ENCODE measurements at regions not wholly inside any gene's neighbourhood (a gene's known extent, or its start where the extent isn't known, plus 50 kb on each side); places are given as distances from the start of the nearest gene placed in this dataset.
"Not testable (repeated sequence)": the region's sequence is repeated elsewhere in the genome, so short reads cannot be mapped to it uniquely, and the experiment has no call there.

DNA sequence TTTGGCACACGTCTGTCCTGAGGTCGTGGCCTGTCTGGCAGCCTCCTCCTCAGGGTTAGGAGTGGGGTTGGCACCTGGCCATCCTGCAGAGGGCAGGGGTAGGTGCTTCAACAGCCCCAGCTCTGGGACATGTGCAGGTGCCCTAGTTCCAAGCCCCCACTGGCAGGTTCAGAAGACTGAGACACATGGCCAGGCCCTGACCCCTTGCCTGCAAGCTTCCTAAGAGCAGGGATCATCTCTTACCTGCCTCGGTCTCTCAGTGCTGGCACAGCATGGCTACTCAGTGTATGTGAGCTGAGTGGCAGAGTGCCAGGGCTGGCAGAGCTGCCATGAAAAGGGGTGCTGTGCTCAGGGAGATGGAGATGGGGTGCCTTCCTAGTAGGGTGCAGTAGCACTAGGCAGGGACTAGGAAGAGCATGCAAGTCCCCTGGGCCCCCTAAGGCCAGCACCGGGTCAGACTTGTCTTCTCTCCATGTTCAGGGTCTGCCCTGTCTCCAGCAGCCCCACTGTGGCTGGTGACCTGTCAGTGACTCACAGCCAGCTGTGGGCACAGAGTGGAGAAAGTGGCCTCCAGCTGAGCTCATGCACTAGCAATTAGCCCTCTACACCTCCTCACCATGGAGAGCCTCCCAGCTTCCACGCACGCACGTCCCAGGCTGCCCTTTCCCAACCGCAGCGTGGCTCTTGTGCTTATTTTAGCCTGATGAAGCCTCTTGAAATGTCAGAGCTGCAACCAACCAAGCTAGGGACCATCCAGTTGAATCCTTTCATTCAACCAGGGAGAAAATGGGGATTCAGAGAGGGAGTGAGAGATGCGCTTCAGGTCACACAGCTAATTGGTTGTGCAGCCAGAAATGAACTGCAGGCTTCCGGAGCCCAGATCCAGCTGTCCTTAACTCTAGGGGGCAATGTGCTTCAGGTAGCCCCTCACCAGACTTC lies 116.6 kb downstream of the MRPL14 start:
- DNase-seq = no peak

DNA sequence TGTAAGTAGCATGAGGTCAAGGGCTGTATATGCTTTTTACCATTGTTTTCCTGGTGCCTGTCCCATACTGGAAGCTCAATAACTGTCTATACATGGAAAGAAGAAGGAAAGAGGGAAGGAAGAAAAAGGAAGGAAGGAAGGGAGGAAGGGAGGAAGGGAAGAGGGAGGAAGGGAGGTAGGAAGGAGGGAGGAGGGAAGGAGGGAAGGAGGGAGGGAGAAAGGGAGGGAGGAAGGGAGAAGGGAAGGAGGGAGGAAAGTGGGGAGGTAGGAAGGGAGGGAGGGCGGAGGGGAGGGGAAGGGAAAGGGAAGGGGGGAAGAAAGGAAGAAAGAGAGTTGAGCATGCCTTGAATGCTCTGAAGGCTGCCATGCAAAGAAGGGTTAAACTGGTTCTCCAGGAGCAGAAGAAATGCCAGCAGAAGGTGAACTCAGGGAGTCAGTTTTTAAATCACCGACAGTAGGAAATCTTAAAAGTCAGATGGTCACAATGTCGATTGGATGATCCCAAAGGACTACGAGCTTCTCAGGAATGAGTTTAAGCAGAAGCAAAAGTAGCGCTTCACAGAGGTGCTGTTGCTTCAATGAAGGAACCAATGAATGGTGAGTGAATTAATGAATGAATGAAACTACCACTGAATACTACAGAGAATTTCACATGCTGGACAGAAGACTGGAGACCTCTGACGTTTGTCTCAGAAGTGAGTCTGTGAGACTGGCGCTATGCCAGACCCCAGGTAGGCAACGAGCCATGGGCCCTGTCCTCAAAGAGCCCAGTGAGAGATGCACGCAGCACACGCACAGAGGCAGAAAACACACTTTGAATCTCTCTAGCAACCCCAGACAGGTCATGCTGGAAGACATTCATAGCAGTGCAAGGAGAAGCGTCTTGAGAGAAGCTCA lies 117.6 kb downstream of the MRPL14 start:
- DNase-seq = no peak

DNA sequence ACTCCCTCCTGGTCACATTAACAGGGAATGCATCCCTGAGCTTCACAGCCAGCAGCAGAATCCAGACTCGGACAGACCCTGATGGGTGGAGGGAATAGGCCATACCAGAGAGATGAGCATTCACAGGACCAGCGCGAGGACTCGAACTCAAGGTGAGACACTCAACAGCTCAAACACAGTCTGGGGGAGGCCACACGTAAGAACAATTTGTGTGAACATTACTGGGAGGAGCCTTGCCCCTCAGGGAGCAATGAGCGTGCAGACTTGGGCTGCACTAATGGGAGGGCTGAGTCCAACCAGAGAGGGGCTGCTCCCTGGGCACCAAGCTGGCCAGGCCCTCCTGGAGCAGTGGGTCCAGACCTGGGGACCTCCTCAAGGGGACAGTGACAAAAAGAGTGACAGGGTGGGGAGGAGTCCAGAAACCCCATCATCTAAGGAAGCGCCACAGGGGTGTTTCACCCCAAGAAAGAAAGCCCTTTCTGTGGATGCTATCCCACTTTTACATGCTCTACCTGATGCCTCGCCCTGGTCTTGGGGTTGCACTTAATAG lies 118.4 kb downstream of the MRPL14 start:
- DNase-seq = no peak

DNA sequence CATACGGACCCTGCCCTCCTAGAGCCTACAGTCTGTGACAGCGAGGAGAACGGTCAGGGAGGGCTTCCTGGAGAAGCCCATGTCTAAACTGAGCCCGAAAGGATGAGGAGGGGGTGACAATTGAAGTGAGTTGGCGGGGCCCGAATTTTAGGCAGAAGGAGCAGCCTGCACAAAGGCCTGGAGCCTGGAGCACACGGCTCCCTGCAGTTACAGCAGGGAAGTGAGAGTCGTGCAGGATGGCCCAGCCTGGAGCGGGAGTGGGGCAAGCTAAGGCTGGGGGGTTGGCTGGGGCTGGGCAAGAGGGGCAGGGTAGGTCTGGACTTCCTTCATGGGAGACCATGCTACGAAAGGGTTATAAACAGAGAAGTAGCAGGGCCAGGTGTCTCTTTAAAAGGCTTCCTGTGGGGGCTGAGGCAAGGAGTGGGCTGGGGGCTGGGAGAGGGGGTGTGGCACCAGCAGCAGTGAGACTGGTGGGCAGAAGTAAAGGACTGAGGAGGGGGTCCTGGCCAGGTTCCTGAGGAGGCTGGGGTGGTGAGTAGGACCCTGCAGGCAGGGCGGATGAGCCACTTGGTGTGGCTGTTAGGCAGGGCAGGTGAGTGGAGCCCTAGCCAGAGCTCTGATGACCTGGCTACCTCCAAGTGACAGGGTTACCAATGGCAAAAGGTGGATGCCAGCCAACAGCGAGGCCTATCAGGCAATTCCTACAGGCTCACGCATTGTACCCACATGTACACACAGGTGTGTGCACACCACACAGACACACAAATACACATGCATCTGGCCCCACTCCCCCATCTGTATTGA lies 119.2 kb downstream of the MRPL14 start:
- DNase-seq = no peak

DNA sequence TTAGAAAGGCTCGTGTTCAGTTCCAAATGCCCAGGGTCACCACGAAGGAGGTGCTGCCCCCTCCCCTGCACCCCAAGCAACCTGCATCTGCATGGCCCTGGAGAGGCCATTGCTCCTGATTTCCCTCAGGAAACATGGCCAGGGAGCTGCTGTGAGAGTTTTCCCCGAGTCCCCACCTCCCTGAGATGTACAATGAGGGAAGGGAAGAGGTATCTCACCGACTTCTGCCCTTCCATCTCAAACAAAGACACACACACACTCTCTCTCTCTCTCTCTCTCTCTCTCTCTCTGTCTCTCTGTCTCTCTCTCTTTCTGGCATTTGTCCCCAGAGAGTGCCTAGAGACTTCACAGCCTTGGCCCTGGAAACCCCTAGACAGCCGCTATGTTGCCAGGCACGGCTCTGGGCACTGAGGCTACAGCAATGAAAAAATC lies 120.4 kb downstream of the MRPL14 start:
- no peak for DNase-seq

DNA sequence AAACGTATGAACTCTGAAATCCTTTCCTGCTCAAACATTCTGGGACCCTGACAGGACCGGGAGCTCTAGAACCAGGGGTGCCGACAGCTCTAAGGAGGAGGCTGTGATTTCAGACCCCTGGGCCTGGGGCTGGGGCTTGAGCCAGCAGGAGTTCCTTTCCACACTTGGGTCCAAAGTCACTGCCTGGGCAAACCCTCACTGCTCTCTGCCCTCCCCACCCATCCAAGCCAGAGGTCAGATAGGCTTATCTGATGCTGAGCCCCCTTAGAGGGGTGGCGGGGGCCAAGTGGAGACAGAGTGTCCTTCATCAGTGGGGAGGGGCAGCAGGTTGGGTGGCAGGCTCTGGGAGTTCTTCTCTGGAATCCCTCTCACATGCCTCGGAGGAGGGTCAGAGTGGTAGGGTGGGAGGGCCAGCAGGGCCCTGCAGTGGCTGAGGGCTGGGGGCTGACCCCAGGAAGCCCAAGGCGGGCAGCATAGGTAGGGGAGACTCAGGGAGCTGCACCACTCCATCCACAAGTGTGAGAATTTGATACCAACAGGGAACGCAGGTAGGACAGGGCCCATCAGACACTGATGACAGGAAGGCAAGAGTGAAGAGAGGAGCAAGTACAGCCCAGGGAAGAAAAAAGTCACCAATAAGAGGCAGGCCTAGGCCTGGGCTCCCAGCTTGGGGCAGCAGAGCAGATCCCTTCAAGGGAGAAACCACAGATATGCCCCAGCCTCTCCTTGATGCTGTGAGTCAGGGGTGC lies 121.0 kb downstream of the MRPL14 start:
- DNase-seq = no peak

DNA sequence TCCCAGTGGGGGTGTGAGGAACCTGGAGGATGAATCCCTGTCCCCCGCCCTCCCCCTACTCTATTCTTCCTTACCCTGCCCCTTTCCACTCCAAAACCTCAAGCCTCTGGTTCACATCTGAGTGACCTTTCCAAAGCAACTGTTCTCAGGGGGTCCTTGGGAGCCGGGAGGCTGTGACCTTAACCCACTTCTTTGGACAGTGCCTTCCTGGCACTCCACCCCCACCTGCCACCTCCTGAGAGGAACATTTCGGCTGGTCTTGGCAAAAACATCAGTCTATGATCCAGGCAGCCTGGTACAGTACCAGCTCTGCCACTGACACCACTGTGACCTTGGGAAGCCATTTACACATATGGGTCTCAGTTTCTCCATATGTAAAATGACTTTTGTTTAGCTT lies 121.7 kb downstream of the MRPL14 start:
- no peak for DNase-seq

DNA sequence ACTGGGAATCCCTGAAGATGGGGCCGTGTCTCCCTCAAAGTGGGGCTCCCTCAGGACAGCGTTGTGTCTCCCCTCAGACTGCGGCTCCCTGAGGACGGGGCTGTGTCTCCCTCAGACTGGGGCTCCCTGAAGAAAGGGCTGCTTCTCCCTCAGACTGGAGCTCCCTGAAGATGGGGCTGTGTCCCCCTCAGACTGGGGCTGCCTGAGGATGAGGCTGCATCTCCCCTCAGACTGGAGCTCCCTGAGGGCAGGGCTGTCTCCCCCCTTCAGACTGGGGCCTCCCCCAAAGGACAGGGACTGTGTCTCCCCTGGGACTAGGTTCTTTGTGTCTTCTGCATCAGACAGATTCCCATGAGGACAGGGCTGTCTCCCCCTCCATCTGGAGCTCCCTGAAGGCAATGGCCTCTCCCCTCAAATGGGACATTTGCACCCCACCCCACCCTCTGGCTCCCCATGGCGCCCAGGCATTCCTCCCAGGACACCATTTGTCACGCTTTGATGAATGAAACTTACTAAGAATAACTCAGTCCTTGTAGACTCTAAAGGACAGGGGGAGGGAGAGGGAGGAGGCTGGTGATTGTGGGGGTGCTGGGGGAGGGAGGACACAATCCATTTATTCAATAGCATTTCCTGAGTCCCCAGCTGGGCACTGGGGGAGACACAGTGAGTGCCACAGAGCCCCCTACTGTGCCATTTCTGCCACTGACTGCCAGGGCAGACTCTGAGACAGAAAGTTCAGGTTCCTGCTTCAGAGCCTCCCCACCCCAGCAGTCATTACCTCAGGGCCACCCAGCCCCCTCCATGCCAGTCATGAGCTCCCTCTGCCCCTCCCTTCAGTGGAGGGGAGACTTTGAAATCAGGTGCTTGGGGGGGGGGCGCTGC lies 122.4 kb downstream of the MRPL14 start:
- DNase-seq = no peak

DNA sequence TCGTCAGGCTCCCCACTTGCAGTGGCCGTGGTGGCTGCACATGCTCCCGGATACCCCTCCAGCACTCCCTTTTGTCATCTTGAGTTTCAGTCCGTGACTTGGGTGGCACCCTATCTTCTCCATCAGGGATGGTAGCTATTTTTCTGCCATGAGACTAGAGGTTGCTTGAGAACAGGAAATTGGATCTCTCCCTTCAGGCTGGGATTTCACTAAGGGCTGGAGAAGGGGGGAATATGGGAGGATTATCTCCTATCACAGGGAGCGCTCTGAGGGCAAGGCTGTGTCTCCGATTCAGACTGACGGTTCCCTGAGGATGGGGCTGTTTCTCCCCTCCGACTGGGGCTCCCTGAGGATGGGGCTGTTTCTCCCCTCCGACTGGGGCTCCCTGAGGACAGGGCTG lies 123.1 kb downstream of the MRPL14 start:
- no peak for DNase-seq

DNA sequence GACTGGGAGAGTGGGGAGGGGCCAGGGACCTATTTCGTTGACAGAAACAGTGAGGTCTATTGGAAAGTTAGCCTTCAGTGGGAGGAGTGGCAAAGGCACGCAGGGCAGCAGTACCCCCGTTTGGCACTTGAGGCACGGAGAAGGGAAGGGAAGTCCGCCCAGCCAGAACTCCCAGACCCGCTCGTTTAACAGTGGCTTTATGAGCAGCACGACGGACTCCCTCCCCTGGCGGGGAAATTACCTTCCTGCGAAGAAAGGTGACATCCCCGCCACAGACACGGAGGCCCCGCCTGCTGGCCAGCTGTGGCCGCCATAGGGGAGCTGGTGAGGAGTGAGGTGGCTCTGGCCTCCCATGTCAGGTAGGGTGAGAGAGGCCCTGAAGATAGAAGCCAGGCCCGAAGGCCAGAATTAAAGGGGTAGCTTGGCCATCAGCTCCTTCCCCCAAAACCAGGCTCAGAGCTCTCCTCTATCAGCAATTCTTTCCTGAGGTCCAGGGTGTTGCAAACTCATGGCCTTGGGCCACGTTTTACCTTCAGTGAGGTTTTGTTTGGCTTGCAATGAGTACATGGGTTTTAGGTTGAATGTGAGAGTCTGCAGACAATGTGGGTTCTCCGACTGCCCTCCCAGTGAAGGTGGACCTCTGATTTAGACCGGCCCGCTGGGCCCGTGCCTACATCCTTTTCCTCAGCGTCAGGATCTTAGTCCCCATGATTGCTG lies 123.7 kb downstream of the MRPL14 start:
- no peak for DNase-seq

DNA sequence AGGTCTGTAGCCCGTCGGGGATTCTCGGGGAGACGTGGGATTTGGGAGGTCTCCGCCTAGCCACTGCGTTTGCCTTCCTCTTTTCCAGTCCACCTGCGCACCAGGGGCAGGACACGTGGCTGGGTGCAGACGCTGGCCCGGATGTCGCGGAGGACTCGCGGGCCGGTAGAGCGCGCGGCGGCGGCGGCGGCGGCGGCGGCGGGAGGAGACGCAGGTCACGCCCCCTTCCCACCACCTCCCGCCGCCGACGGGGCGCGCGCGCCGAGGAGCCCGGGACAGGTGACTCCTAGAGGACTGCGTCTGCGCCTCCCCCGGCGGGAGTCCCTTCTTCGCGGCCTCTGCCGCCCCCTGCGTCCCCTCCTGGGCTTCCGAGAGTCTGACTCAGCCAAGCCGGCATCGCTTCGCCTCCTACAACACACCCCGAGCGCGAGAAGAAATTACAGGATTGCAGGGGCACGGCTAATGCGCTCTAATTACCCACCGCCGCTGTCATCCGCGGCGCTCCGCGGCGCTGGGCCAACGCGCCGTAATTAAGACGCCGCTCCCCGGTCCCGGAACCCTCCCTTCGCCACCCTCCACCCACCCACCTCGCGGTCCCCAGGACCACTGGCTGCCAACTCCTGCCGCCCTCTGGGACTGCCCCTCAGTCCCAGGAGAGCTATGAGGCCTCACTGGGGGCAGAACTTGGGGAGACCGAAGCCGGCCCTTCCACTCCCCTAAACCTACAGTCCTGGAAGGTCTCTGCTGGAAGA lies 124.5 kb downstream of the MRPL14 start:
- peak; percentile 21 to 66 (median 41) for DNase-seq

DNA sequence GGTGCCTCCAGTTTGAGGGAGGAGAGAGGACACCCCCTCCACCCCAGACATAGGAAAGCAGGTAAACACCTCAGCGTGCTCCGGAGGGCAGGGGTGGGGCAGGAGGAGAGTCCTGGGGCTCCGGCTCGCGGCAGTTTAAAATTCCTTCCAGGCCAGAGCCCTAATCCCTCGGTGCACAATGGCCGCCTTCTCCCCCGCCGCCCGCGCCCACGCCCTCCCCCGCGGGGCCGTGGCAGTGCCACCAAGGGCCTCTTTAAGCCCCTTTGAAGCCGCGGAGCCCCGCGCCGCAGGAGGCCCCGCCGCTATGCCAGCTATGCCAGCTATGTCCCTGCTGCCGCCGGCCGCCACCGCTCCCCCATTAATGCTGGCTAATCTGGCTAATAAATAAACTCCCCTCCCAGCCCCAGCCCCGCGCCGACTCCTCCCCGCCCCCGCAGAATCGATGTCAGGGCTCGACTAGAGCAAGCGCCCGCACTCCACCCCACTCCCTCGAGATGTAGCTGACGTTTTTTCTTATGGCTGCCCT lies 125.1 kb downstream of the MRPL14 start:
- no peak for DNase-seq

DNA sequence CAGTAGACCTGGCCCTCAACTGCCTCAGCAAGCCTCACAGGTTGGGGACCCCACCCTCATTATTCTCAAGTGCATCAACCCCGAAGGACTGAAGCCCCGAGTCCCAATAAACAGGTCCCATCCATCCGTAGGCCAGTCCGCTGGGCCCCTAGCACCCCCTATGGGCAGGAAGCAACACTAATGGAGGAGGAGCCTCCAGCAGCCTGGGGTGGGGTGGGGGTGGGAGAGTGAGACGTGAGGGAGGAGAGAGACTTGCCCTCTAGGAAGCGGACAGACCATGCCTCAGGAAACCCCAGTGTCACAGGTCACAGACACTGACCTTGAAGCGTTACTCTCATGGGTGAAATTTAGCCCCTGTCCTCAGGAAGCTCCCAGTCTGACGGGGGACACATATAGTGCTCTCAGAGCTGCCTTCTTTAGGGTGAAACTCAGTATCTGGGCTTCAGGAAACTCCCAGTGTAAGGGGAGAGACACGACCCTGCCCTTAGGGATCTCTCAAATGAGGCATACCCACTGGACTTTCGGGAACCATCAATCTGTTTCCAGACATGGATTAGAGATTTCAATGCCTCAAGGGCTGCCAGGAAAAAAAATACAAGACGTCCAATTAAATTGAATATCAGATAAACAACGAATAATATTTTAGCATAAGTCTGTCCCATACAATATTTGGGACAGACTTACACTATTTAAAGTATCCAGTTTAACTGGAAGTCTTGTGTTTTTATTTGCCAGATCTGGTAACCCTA lies 125.8 kb downstream of the MRPL14 start:
- DNase-seq = peak in 1 of 5 experiments; percentile 40

DNA sequence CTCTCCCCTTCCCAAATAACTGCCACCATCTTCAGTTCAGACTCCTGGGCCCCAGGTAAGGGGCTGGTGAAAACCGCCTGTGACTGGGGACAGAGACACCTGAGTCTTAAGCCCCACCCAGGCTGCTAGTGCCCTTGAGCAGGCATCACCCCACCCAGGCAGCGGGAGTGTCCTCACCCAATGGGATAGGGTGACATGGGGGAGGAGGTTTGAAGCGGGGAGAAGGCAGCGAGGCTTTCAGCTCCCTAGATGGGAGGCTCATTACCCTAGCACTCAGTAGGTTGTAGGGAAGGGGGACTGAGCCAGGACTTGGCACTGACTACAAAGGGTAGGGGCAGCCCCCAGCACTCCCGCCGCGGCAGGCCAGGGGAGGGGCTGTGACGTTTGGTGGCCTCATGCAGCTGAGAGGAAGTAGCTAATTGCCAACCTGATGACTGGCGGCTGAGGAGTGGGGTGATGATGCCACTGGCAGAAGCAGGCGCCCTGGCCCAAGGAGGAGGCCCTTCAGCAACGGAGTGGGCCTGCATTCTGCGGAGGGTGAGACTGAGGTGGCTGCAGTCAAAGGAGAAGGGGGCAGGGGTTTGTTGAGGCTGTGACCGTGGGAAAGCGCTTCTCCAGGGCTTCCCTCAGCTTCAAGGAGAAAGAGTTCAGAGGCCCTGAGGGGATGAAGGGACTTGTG lies 126.9 kb downstream of the MRPL14 start:
- peak in 1 of 5 experiments; percentile 49 for DNase-seq

DNA sequence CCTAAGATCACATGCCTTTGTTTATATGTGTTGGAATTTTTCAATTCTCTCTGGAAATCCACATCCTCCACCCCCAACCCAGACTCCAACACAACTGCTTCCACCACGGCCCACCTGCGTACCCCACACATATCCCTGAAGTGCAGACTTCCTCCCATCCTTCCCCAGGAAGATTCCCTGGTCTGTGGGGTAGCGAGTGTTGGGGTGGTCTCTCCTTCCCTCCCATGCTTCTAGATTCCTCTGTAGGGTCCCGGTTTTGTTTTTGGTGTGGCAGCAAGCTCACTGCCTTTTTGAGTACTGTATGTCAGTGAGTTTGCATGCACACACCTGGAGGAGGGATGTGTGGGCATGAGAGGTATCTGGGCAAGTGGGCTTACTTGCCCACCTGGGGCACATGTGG lies 127.6 kb downstream of the MRPL14 start:
- no peak for DNase-seq

DNA sequence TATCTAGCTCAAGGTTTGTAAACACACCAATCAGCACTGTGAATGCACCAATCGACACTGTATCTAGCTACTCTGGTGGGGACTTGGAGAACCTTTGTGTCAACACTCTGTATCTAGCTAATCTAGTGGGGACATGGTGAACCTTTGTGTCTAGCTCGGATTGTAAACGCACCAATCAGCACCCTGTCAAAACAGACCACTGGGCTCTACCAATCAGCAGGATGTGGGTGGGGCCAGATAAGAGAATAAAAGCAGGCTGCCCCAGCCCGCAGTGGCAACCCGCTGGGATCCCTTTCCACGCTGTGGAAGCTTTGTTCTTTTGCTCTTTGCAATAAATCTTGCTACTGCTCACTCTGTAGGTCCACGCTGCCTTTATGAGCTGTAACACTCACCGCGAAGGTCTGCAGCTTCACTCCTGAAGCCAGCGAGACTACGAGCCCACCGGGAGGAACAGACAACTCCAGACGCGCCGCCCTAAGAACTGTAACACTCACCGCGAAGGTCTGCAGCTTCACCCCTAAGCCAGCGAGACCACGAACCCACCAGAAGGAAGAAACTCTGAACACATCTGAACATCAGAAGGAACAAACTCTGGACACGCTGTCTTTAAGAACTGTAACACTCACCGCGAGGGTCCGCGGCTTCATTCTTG lies 128.5 kb downstream of the MRPL14 start:
- not testable (repeated sequence) for DNase-seq
